ENCODE measurements at regions not wholly inside any gene's neighbourhood (a gene's known extent, or its start where the extent isn't known, plus 50 kb on each side); places are given as distances from the start of the nearest gene placed in this dataset.

- no peak for DNase-seq (ENCODE audit: low read depth)
- H3K4me3 ChIP-seq (replicated peaks; ENCODE audit: low read depth, low read length), result no peak overlapping the region
- no peak for TF ChIP-seq CTCF (IDR thresholded peaks at IDR 0.05; ENCODE audit: low read length, missing control alignments)
Observed at GRCh38 chr2:216769626-216770025, 74.3 kb upstream of the IGFBP5 start.

- DNase-seq (ENCODE audit: low read depth), result no peak
- H3K4me3 ChIP-seq (replicated peaks; ENCODE audit: low read depth, low read length), result no peak overlapping the region
- TF ChIP-seq CTCF (IDR thresholded peaks at IDR 0.05; ENCODE audit: low read length, missing control alignments), result no peak
Observed at GRCh38 chr2:216768908-216769411, 73.6 kb upstream of the IGFBP5 start.

GRCh38 chr2:216765761-216766262 lies 70.5 kb upstream of the IGFBP5 start:
- no peak for DNase-seq (ENCODE audit: low read depth)
- H3K4me3 ChIP-seq (replicated peaks; ENCODE audit: low read depth, low read length), result no peak overlapping the region

GRCh38 chr2:216763396-216763795 lies 68.0 kb upstream of the IGFBP5 start:
- H3K4me3 ChIP-seq (replicated peaks; ENCODE audit: low read depth, low read length), result no peak overlapping the region
- TF ChIP-seq CTCF (IDR thresholded peaks at IDR 0.05; ENCODE audit: low read length, missing control alignments), result no peak
- DNase-seq (ENCODE audit: low read depth), result no peak

More at GRCh38 chr2:216765761-216766262, 70.5 kb upstream of the IGFBP5 start:
- TF ChIP-seq CTCF (IDR thresholded peaks at IDR 0.05; ENCODE audit: low read length, missing control alignments), result no peak

GRCh38 chr2:216761809-216762208 lies 66.5 kb upstream of the IGFBP5 start:
- DNase-seq (ENCODE audit: low read depth), result no peak
- TF ChIP-seq CTCF (IDR thresholded peaks at IDR 0.05; ENCODE audit: low read length, missing control alignments), result no peak
- no peak overlapping the region for H3K4me3 ChIP-seq (replicated peaks; ENCODE audit: low read depth, low read length)

GRCh38 chr2:216761133-216761532 lies 65.8 kb upstream of the IGFBP5 start:
- no peak for DNase-seq (ENCODE audit: low read depth)
- H3K4me3 ChIP-seq (replicated peaks; ENCODE audit: low read depth, low read length), result no peak overlapping the region
- TF ChIP-seq CTCF (IDR thresholded peaks at IDR 0.05; ENCODE audit: low read length, missing control alignments), result no peak

All from fibroblast of pulmonary artery (primary cell).